Testis (tissue), 2 donors: ENCODE measurements at regions not wholly inside any gene's neighbourhood (a gene's known extent, or its start where the extent isn't known, plus 50 kb on each side); places are given as distances from the start of the nearest gene placed in this dataset.

Source experiments
- CTCF ChIP-seq, 3 experiments: fragments of 450-650 bp in 2 of 3; fragments of 200-600 bp in 1 of 3; sonication (generic) in 1 of 3; IDR thresholded peaks; one replicate each; pipeline ENCODE4 v1.5.1; 2016 to 2019; ENCODE audit warnings: antibody characterized with exemption in 3 of 3, mild to moderate bottlenecking in 2 of 3, moderate library complexity in 1 of 3
- POLR2A ChIP-seq: fragments of 450-650 bp; IDR thresholded peaks from one replicate; pipeline ENCODE4 v1.6.1; 2017; ENCODE audit warnings: antibody characterized with exemption, mild to moderate bottlenecking, moderate library complexity

GRCh38 chr2:6445156-6445555 lies 420.6 kb downstream of the CMPK2 start:
- TF ChIP-seq POLR2A (no peak), CTCF (IDR thresholded peaks at IDR 0.05) (no peak)
